ENCODE measurements at regions not wholly inside any gene's neighbourhood (a gene's known extent, or its start where the extent isn't known, plus 50 kb on each side); places are given as distances from the start of the nearest gene placed in this dataset.

DNA sequence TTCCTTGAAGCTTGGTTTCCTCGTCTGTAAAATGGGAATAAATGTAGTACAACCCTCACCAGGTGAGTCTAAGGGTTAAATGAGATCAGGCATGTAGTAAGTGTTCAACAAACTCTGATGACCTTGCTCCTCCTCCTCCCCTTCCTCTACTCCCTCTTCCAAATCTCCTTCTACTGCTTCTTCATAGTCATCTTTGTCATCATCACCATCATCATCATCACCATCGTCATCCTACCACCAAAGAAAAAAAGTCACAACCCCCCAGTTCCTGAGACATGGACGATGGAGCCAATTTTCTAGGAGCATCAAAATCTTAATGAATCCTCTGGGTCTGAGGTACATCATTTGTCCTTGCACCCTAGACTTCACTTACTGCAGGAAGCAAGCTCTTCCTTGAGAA lies 240.0 kb downstream of the ANKRD60 start:
- Histone ChIP-seq H4K8ac (replicated peaks; ENCODE audit: insufficient read length, low read depth, low read length) (no peak overlapping the region), H3K27ac (ENCODE audit: insufficient read length, low read depth, low read length) (no peak overlapping the region), H2BK120ac (ENCODE audit: low read depth, low read length, poor library complexity, severe bottlenecking) (no peak overlapping the region), H4K20me1 (ENCODE audit: control insufficient read depth, insufficient read depth, insufficient read length) (no peaks in the 10 kb centered on the region), H3K79me1 (ENCODE audit: insufficient read depth, low read depth, low read length, poor library complexity, severe bottlenecking) (no peaks in the 10 kb centered on the region), H3K27me3 (ENCODE audit: insufficient read depth, low read length) (no peaks in the 10 kb centered on the region), H3K4me2 (ENCODE audit: insufficient read depth, insufficient read length, low read length) (no peak overlapping the region), H2AK5ac (ENCODE audit: insufficient read length, low read length) (no peak overlapping the region), H4K91ac (ENCODE audit: insufficient read length, low read depth, low read length) (no peak overlapping the region), H3T11ph (ENCODE audit: low read length) (no peak overlapping the region), H3K23me2 (ENCODE audit: insufficient read length, low read depth, low read length, poor library complexity, severe bottlenecking) (no peaks in the 10 kb centered on the region), H4K5ac (ENCODE audit: insufficient read length, low read depth, low read length) (no peak overlapping the region), H3K4me1 (ENCODE audit: insufficient read depth, low read length) (no peaks in the 10 kb centered on the region), H2AFZ (ENCODE audit: low read length) (no peak overlapping the region), H2BK5ac (ENCODE audit: insufficient read length, low read length) (no peak overlapping the region), H3K56ac (ENCODE audit: insufficient read length, low read depth, low read length) (no peak overlapping the region), H3K23ac (ENCODE audit: insufficient read length, low read depth, low read length) (no peak overlapping the region), H3K4ac (ENCODE audit: low read depth, low read length) (no peak overlapping the region), H3K14ac (ENCODE audit: insufficient read depth, low read length) (no peak overlapping the region), H3K9ac (ENCODE audit: extremely low read depth, insufficient read length, low read length) (no peak overlapping the region), H2BK12ac (ENCODE audit: insufficient read length, low read depth, low read length) (no peak overlapping the region), H3K9me3 (ENCODE audit: control insufficient read depth, low read depth, low read length) (no peaks in the 10 kb centered on the region), H3K79me2 (ENCODE audit: insufficient read depth, low read length) (no peaks in the 10 kb centered on the region), H2BK20ac (ENCODE audit: low read depth, low read length, poor library complexity, severe bottlenecking) (no peak overlapping the region), H2BK15ac (ENCODE audit: low read depth, low read length) (no peak overlapping the region), H3K18ac (ENCODE audit: insufficient read length, low read depth, low read length) (no peak overlapping the region)
- WGBS (ENCODE audit: extremely low coverage, insufficient read length, low lambda C conversion rate): no CpG with 5 or more reads among the region's 3 CpGs
- peaks cover 3% of the 10 kb centered on the region for H3K27me3 Mint-ChIP-seq (ENCODE audit: low read depth)
- H3K4me3 Mint-ChIP-seq: no peak overlapping the region
- no peaks in the 10 kb centered on the region for H3K9me3 Mint-ChIP-seq
- H3K27ac Mint-ChIP-seq: no peak overlapping the region
- no peak for DNase-seq
- TF ChIP-seq CTCF (conservative IDR thresholded peaks at IDR 0.05): no peak
- peaks cover 3 to 12% of the 10 kb centered on the region in 2 experiments; a peak in 3 of 4 replicates for H3K4me1 Mint-ChIP-seq
- no peaks in the 10 kb centered on the region for H3K36me3 Mint-ChIP-seq (ENCODE audit: insufficient read depth in 1 of 3, low read depth in 3 of 3)
